Neural crest cell (in vitro differentiated cells): ENCODE measurements at regions not wholly inside any gene's neighbourhood (a gene's known extent, or its start where the extent isn't known, plus 50 kb on each side); places are given as distances from the start of the nearest gene placed in this dataset.

Experiments
- DNase-seq: peaks from one replicate; pipeline ENCODE4 v3.0.0; 2021; ENCODE audit warnings: low read depth, mixed read lengths, low spot score
- H3K27ac Mint-ChIP-seq: one replicate; pipeline ENCODE4 v1.8.0; 2021; ENCODE audit warnings: mild to moderate bottlenecking, mixed read lengths; ENCODE audit not compliant: unreplicated experiment
- H3K27me3 Mint-ChIP-seq: 2 replicates; pipeline ENCODE4 v1.8.0; 2021; ENCODE audit warnings: low read depth, mild to moderate bottlenecking, mixed read lengths
- H3K36me3 Mint-ChIP-seq: 2 replicates; pipeline ENCODE4 v1.8.0; 2021; ENCODE audit warnings: low read depth, mild to moderate bottlenecking, mixed read lengths
- H3K4me1 Mint-ChIP-seq: 2 replicates; pipeline ENCODE4 v1.8.0; 2021; ENCODE audit warnings: mixed read lengths
- H3K4me3 Mint-ChIP-seq: one replicate; pipeline ENCODE4 v1.8.0; 2021; ENCODE audit warnings: mild to moderate bottlenecking, mixed read lengths
- H3K9me3 Mint-ChIP-seq: 2 replicates; pipeline ENCODE4 v1.8.0; 2021; ENCODE audit warnings: mixed read lengths
- CTCF ChIP-seq: fragments of 200-600 bp; sonication (generic); conservative IDR thresholded peaks from 2 replicates; pipeline ENCODE4 v1.5.0; 2021; ENCODE audit warnings: antibody characterized with exemption, mild to moderate bottlenecking

- DNase-seq: no peak
- H3K4me3 Mint-ChIP-seq: no peak overlapping the region
- no peak overlapping the region for H3K27ac Mint-ChIP-seq
- no peaks in the 10 kb centered on the region for H3K9me3 Mint-ChIP-seq
- no peaks in the 10 kb centered on the region for H3K27me3 Mint-ChIP-seq
- H3K36me3 Mint-ChIP-seq: no peaks in the 10 kb centered on the region
- no peak for TF ChIP-seq CTCF
- H3K4me1 Mint-ChIP-seq: no peaks in the 10 kb centered on the region
Observed at GRCh38 chr9:71626395-71626794, 141.9 kb downstream of the CEMIP2 start.

GRCh38 chr9:71624728-71625127 lies 143.6 kb downstream of the CEMIP2 start:
- Mint-ChIP-seq H3K27ac (no peak overlapping the region), H3K27me3 (no peaks in the 10 kb centered on the region), H3K4me3 (no peak overlapping the region), H3K4me1 (no peaks in the 10 kb centered on the region), H3K9me3 (no peaks in the 10 kb centered on the region), H3K36me3 (no peaks in the 10 kb centered on the region)
- TF ChIP-seq CTCF: no peak
- DNase-seq: no peak

DNA sequence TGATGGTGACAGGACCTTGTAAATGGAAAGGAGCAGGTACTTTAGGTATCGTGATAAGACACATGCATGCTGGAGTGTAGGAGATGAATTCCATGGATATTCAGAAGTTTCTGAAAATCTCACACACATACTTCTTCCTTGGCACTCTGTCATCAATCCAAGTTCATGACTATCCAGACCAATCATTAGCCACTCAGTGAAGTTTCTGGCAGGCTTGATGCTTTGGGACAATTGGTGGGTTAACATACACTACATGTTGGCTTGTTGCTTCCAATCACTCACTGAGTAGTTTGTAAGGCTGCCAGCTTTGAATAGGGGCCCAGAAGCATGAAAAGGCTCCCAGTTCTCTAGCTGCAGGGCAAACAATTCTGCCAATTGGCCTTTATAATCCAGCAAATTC lies 147.6 kb downstream of the CEMIP2 start:
- H3K9me3 Mint-ChIP-seq: peaks cover 4% of the 10 kb centered on the region

DNA sequence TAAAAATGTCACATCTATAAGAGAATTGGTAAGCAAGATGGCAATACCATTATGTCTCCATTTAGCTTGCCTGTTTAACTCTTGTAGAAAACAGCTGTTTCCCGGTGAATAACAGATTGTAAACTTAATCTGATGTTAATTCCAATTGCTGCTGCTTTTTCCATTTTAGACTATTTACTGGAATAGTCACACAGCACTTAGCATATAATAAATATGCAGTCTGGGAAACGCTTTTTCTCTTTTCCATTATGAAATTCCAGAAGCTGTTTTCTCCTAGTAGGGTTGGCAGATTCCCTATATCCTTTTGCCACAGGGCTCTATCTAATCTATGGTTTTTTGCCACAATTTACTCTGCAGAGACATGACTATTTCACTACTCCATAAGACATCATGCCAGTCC lies 148.0 kb downstream of the CEMIP2 start:
- Mint-ChIP-seq H3K27ac (no peak overlapping the region), H3K4me1 (no peaks in the 10 kb centered on the region), H3K9me3 (peaks cover 4% of the 10 kb centered on the region), H3K27me3 (no peaks in the 10 kb centered on the region), H3K36me3 (no peaks in the 10 kb centered on the region), H3K4me3 (no peak overlapping the region)
- no peak for DNase-seq
- TF ChIP-seq CTCF: no peak

More for the DNA sequence above, 147.6 kb downstream of the CEMIP2 start:
- Mint-ChIP-seq H3K27me3 (no peaks in the 10 kb centered on the region), H3K4me1 (no peaks in the 10 kb centered on the region), H3K36me3 (no peaks in the 10 kb centered on the region), H3K4me3 (no peak overlapping the region), H3K27ac (no peak overlapping the region)
- DNase-seq: no peak
- no peak for TF ChIP-seq CTCF

GRCh38 chr9:71619926-71620325 lies 148.4 kb downstream of the CEMIP2 start:
- no peak for TF ChIP-seq CTCF
- peaks cover 4% of the 10 kb centered on the region for H3K9me3 Mint-ChIP-seq
- H3K36me3 Mint-ChIP-seq: no peaks in the 10 kb centered on the region
- H3K27me3 Mint-ChIP-seq: no peaks in the 10 kb centered on the region
- DNase-seq: no peak
- no peaks in the 10 kb centered on the region for H3K4me1 Mint-ChIP-seq
- H3K27ac Mint-ChIP-seq: no peak overlapping the region
- no peak overlapping the region for H3K4me3 Mint-ChIP-seq
